HUES6 (cell line): ENCODE measurements at regions not wholly inside any gene's neighbourhood (a gene's known extent, or its start where the extent isn't known, plus 50 kb on each side); places are given as distances from the start of the nearest gene placed in this dataset.

Experiments used
- H3K27ac ChIP-seq: 2 replicates; pipeline ENCODE4 v1.7.0; 2013; ENCODE audit warnings: low read depth, mild to moderate bottlenecking, low read length, inconsistent platforms
- H3K27me3 ChIP-seq: 2 replicates; pipeline ENCODE4 v1.6.1; 2013; ENCODE audit warnings: low read length; ENCODE audit not compliant: control insufficient read depth, insufficient read depth
- H3K36me3 ChIP-seq: 2 replicates; pipeline ENCODE4 v1.6.1; 2013; ENCODE audit warnings: low read length; ENCODE audit not compliant: control insufficient read depth, insufficient read depth
- H3K4me1 ChIP-seq: 2 replicates; pipeline ENCODE4 v1.6.1; 2013; ENCODE audit warnings: low read length; ENCODE audit not compliant: control insufficient read depth, insufficient read depth
- H3K4me3 ChIP-seq: 2 replicates; pipeline ENCODE4 v1.5.1; 2013; ENCODE audit warnings: low read depth, low read length
- H3K9ac ChIP-seq: one replicate; pipeline ENCODE4 v1.6.1; 2013; ENCODE audit warnings: mild to moderate bottlenecking, low read length
- H3K9me3 ChIP-seq: 2 replicates; pipeline ENCODE4 v1.6.1; 2013; ENCODE audit warnings: low read depth, low read length; ENCODE audit not compliant: control insufficient read depth, insufficient read depth

GRCh38 chr11:96696731-96697130, 306.9 kb downstream of the JRKL start:
- Histone ChIP-seq H3K4me3 (no peak overlapping the region), H3K4me1 (peaks cover 10% of the 10 kb centered on the region; the same call in 1 of the 2 replicates), H3K9ac (no peak overlapping the region), H3K27ac (no peak overlapping the region), H3K36me3 (no peaks in the 10 kb centered on the region; the same call in 1 of the 2 replicates), H3K9me3 (no peaks in the 10 kb centered on the region), H3K27me3 (peaks cover 43% of the 10 kb centered on the region; the same call in 1 of the 2 replicates)

- Histone ChIP-seq H3K27me3 (peaks cover 43% of the 10 kb centered on the region; the same call in 1 of the 2 replicates), H3K9ac (no peak overlapping the region), H3K9me3 (no peaks in the 10 kb centered on the region)
These were observed 307.7 kb downstream of the JRKL start for GRCh38 chr11:96697466-96697865.

GRCh38 chr11:96704847-96705246, 315.0 kb downstream of the JRKL start:
- Histone ChIP-seq H3K4me3 (no peak overlapping the region), H3K9me3 (no peaks in the 10 kb centered on the region), H3K4me1 (no peaks in the 10 kb centered on the region; the same call in 1 of the 2 replicates), H3K9ac (no peak overlapping the region), H3K36me3 (no peaks in the 10 kb centered on the region), H3K27me3 (no peaks in the 10 kb centered on the region; the same call in 1 of the 2 replicates), H3K27ac (no peak overlapping the region)

More at GRCh38 chr11:96697466-96697865, 307.7 kb downstream of the JRKL start:
- H3K27ac ChIP-seq, result no peak overlapping the region
- H3K4me3 ChIP-seq, result no peak overlapping the region
- H3K4me1 ChIP-seq, result peaks cover 10% of the 10 kb centered on the region; the same call in 1 of the 2 replicates
- H3K36me3 ChIP-seq, result no peaks in the 10 kb centered on the region; the same call in 1 of the 2 replicates

GRCh38 chr11:96706761-96707160, 316.9 kb downstream of the JRKL start:
- H3K27me3 ChIP-seq, result no peaks in the 10 kb centered on the region
- no peaks in the 10 kb centered on the region; the same call in 1 of the 2 replicates for H3K36me3 ChIP-seq
- H3K9me3 ChIP-seq, result no peaks in the 10 kb centered on the region
- no peak overlapping the region for H3K4me3 ChIP-seq
- no peak overlapping the region for H3K27ac ChIP-seq
- H3K4me1 ChIP-seq, result no peaks in the 10 kb centered on the region
- H3K9ac ChIP-seq, result no peak overlapping the region

- H3K4me3 ChIP-seq, result no peak overlapping the region
- no peaks in the 10 kb centered on the region for H3K4me1 ChIP-seq
- no peak overlapping the region for H3K9ac ChIP-seq
- no peak overlapping the region for H3K27ac ChIP-seq
- no peaks in the 10 kb centered on the region for H3K9me3 ChIP-seq
- no peaks in the 10 kb centered on the region; the same call in 1 of the 2 replicates for H3K36me3 ChIP-seq
- no peaks in the 10 kb centered on the region for H3K27me3 ChIP-seq
These were observed 317.5 kb downstream of the JRKL start for GRCh38 chr11:96707273-96707672.

GRCh38 chr11:96708219-96708878, 318.5 kb downstream of the JRKL start:
- Histone ChIP-seq H3K4me3 (no peak overlapping the region), H3K9me3 (no peaks in the 10 kb centered on the region), H3K9ac (no peak overlapping the region), H3K36me3 (no peaks in the 10 kb centered on the region; the same call in 1 of the 2 replicates), H3K4me1 (no peaks in the 10 kb centered on the region), H3K27ac (no peak overlapping the region), H3K27me3 (no peaks in the 10 kb centered on the region)

GRCh38 chr11:96713301-96713700, 323.5 kb downstream of the JRKL start:
- H3K27me3 ChIP-seq, result no peaks in the 10 kb centered on the region
- H3K36me3 ChIP-seq, result no peaks in the 10 kb centered on the region; the same call in 1 of the 2 replicates
- no peak overlapping the region for H3K27ac ChIP-seq
- no peak overlapping the region for H3K9ac ChIP-seq
- H3K9me3 ChIP-seq, result no peaks in the 10 kb centered on the region
- no peak overlapping the region for H3K4me3 ChIP-seq
- no peaks in the 10 kb centered on the region for H3K4me1 ChIP-seq

GRCh38 chr11:96714689-96715088, 324.9 kb downstream of the JRKL start:
- Histone ChIP-seq H3K9ac (no peak overlapping the region), H3K4me3 (no peak overlapping the region), H3K36me3 (no peaks in the 10 kb centered on the region; the same call in 1 of the 2 replicates), H3K4me1 (no peaks in the 10 kb centered on the region), H3K9me3 (no peaks in the 10 kb centered on the region), H3K27me3 (no peaks in the 10 kb centered on the region), H3K27ac (no peak overlapping the region)

- Histone ChIP-seq H3K4me3 (no peak overlapping the region), H3K4me1 (no peaks in the 10 kb centered on the region), H3K9me3 (no peaks in the 10 kb centered on the region), H3K27me3 (no peaks in the 10 kb centered on the region), H3K36me3 (no peaks in the 10 kb centered on the region; the same call in 1 of the 2 replicates), H3K9ac (no peak overlapping the region), H3K27ac (no peak overlapping the region)
These were observed 325.4 kb downstream of the JRKL start for GRCh38 chr11:96715208-96715607.

GRCh38 chr11:96736601-96737000, 346.8 kb downstream of the JRKL start:
- H3K4me3 ChIP-seq, result no peak overlapping the region
- H3K9me3 ChIP-seq, result no peaks in the 10 kb centered on the region
- H3K9ac ChIP-seq, result no peak overlapping the region
- no peaks in the 10 kb centered on the region for H3K4me1 ChIP-seq
- H3K27me3 ChIP-seq, result no peaks in the 10 kb centered on the region
- H3K36me3 ChIP-seq, result no peaks in the 10 kb centered on the region
- no peak overlapping the region for H3K27ac ChIP-seq

- Histone ChIP-seq H3K36me3 (no peaks in the 10 kb centered on the region), H3K27me3 (no peaks in the 10 kb centered on the region)
These were observed 348.5 kb downstream of the JRKL start for GRCh38 chr11:96738311-96738710.

More at GRCh38 chr11:96738311-96738710, 348.5 kb downstream of the JRKL start:
- Histone ChIP-seq H3K9ac (no peak overlapping the region), H3K27ac (no peak overlapping the region), H3K4me1 (no peaks in the 10 kb centered on the region), H3K9me3 (no peaks in the 10 kb centered on the region), H3K4me3 (no peak overlapping the region)
